Prostate gland (tissue), 2 donors: ENCODE measurements at regions not wholly inside any gene's neighbourhood (a gene's known extent, or its start where the extent isn't known, plus 50 kb on each side); places are given as distances from the start of the nearest gene placed in this dataset.

ENCODE experiments used
- DNase-seq: peaks from one replicate; pipeline ENCODE4 v3.0.0-alpha.2; 2019; ENCODE audit warnings: low spot score
- H3K27ac ChIP-seq, 2 donors: fragments of 200-600 bp; sonication (generic); 2 replicates each; pipeline ENCODE4 v1.5.1; 2017 to 2019
- H3K27me3 ChIP-seq: fragments of 200-600 bp; sonication (generic); replicated peaks from 2 replicates; pipeline ENCODE4 v1.5.1; 2019; ENCODE audit not compliant: insufficient read depth
- H3K36me3 ChIP-seq, 2 donors: fragments of 200-600 bp; sonication (generic); 1 replicate in 1 of 2; 2 replicates in 1 of 2; pipeline versions ENCODE4 v1.5.1 to v1.8.1; 2017 to 2019
- H3K4me1 ChIP-seq: fragments of 200-600 bp; sonication (generic); replicated peaks from 2 replicates; pipeline ENCODE4 v1.5.1; 2019
- H3K4me3 ChIP-seq, 2 donors: fragments of 200-600 bp; sonication (generic); 2 replicates each; pipeline ENCODE4 v1.5.1; 2017 to 2019
- H3K9me3 ChIP-seq: fragments of 200-600 bp; sonication (generic); 2 replicates; pipeline ENCODE4 v1.5.1; 2017
- CTCF ChIP-seq, 4 experiments: fragments of 200-600 bp in 2 of 4; fragments of 450-650 bp in 2 of 4; sonication (generic) in 2 of 4; IDR thresholded peaks; 1 replicate in 3 of 4; 2 replicates in 1 of 4; pipeline ENCODE4 v1.5.1; 2016 to 2019; ENCODE audit warnings: antibody characterized with exemption in 4 of 4, mild to moderate bottlenecking in 2 of 4, moderate library complexity in 2 of 4
- POLR2A ChIP-seq: fragments of 450-650 bp; IDR thresholded peaks from one replicate; pipeline ENCODE4 v1.6.1; 2016; ENCODE audit warnings: antibody characterized with exemption, mild to moderate bottlenecking
- POLR2AphosphoS5 ChIP-seq: sonication (generic); formaldehyde crosslinking; IDR thresholded peaks from one replicate; pipeline ENCODE4 v1.6.1; 2017; ENCODE audit warnings: antibody characterized with exemption
- WGBS: methylation state at CpG from one replicate; pipeline ENCODE4 v1.1.5; 2018; 5-methylcytosine and 5-hydroxymethylcytosine counted together
- intact Hi-C: fragments of 100-400 bp; cut with DNase I; formaldehyde crosslinking; loops from one replicate; pipeline ENCODE4 v1.14.2; 2022

- H3K9me3 ChIP-seq, result no peaks in the 10 kb centered on the region
- no peaks in the 10 kb centered on the region for H3K27me3 ChIP-seq
- no peak for DNase-seq
- TF ChIP-seq POLR2AphosphoS5 (no peak), CTCF (IDR thresholded peaks at IDR 0.05) (no peak), POLR2A (no peak)
- no peak overlapping the region for H3K4me3 ChIP-seq
- no peaks in the 10 kb centered on the region for H3K4me1 ChIP-seq
- no peak overlapping the region for H3K27ac ChIP-seq
- H3K36me3 ChIP-seq, result no peaks in the 10 kb centered on the region
- intact Hi-C loops, result no loop called here
- 94% methylated on average over 4 of the region's 4 CpGs for WGBS
These were observed 206.9 kb downstream of the MATN1 start for GRCh38 chr1:30516485-30516858.

DNA sequence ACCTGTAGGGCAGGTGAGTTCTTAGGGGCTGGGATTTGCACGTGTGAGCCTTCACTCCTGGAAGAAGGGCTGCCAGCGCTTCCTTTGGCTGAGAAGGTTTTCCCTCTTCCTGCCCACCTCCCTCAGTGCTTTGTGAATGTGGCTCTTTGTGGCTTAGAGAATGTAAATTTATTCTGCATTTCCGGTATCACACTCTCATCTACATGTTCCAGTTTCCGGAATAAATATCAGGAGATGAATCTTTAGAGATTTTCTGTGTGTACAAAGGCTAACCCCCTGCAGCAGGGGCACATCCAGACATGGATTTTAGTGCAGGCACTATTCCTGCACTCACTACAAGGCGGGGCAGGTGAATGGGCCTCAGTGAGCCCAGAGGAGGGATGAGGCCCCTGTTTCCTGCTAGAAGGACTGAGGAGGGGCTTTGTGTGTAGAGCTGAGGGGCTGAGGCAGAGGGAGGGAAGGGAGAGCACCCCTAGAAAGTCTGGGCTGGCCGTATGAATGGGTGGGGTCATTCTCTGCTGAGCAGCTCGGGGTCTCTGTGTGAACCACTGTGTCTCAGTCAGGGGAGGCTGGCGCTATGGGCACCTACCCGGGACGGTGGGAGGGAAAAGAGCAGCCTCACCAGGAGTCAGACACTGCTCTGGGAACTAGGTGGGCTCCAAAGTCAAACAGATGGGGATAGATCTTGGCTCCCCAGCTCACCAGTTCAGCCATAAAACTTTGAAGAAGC is 207.5 kb downstream of the MATN1 start:
- no peak overlapping the region for H3K4me3 ChIP-seq
- DNase-seq, result no peak
- WGBS, result 60% methylated on average over 10 of the region's 10 CpGs
- peaks cover 2% of the 10 kb centered on the region for H3K27me3 ChIP-seq
- H3K36me3 ChIP-seq, result no peaks in the 10 kb centered on the region
- no peak for TF ChIP-seq POLR2AphosphoS5
- TF ChIP-seq POLR2A, result no peak
- TF ChIP-seq CTCF (IDR thresholded peaks at IDR 0.05), result no peak
- no peak overlapping the region for H3K27ac ChIP-seq
- intact Hi-C loops, result no loop called here
- no peaks in the 10 kb centered on the region for H3K9me3 ChIP-seq
- no peaks in the 10 kb centered on the region for H3K4me1 ChIP-seq

GRCh38 chr1:30514945-30515344 is 208.4 kb downstream of the MATN1 start:
- DNase-seq, result no peak
- Histone ChIP-seq H3K4me3 (no peak overlapping the region), H3K27ac (no peak overlapping the region), H3K9me3 (no peaks in the 10 kb centered on the region), H3K4me1 (no peaks in the 10 kb centered on the region), H3K27me3 (peaks cover 2% of the 10 kb centered on the region), H3K36me3 (no peaks in the 10 kb centered on the region)
- intact Hi-C loops, result no loop called here
- no peak for TF ChIP-seq POLR2AphosphoS5
- TF ChIP-seq POLR2A, result no peak
- WGBS, result 28% methylated on average over 3 of the region's 3 CpGs

DNA sequence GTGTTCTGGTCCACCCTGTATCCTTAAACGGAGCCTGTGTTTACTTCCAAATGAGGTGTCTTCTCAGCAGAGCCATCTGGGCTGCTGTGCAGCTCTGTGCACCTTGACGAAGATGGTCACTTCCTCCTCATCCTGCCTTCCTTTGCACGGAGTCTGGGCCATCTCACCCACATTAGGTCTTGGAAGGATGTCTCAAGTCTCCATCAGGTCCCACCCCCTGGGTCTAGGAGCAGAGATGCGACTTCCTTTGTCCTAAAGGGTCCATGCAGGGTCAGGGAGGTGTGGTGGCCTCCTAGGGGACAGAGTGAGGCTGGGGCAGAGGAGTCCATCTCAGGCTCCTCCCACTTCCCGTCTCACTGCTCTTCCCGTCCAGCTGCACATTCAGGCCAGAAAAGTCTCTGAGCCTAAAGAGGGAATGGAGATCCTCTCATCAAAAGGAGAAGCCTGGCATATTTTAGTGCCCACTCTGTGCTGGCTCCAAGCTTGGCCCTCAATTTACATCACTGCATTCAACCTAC is 209.2 kb downstream of the MATN1 start:
- Histone ChIP-seq H3K4me1 (no peaks in the 10 kb centered on the region), H3K27me3 (peaks cover 4% of the 10 kb centered on the region), H3K27ac (no peak overlapping the region), H3K4me3 (no peak overlapping the region), H3K9me3 (no peaks in the 10 kb centered on the region), H3K36me3 (no peaks in the 10 kb centered on the region)
- TF ChIP-seq CTCF (IDR thresholded peaks at IDR 0.05), result no peak
- no peak for TF ChIP-seq POLR2A
- TF ChIP-seq POLR2AphosphoS5, result no peak
- intact Hi-C loops, result no loop called here
- 46% methylated on average over 6 of the region's 6 CpGs for WGBS
- DNase-seq, result no peak

- 73% methylated on average over 12 of the region's 12 CpGs for WGBS
- Histone ChIP-seq H3K27me3 (peaks cover 4% of the 10 kb centered on the region), H3K27ac (no peak overlapping the region), H3K9me3 (no peaks in the 10 kb centered on the region), H3K4me1 (no peaks in the 10 kb centered on the region), H3K4me3 (no peak overlapping the region), H3K36me3 (no peaks in the 10 kb centered on the region)
- no peak for TF ChIP-seq CTCF (IDR thresholded peaks at IDR 0.05)
- TF ChIP-seq POLR2AphosphoS5, result no peak
- no peak for DNase-seq
- intact Hi-C loops, result no loop called here
These were observed 209.8 kb downstream of the MATN1 start for GRCh38 chr1:30513396-30514136.
